Esophagus muscularis mucosa (tissue), 4 donors: ENCODE measurements at regions not wholly inside any gene's neighbourhood (a gene's known extent, or its start where the extent isn't known, plus 50 kb on each side); places are given as distances from the start of the nearest gene placed in this dataset.

Experiments used
- DNase-seq: peaks from one replicate; pipeline ENCODE4 v3.0.0-alpha.2; 2017; ENCODE audit errors: extremely low spot score
- H3K27ac ChIP-seq, 4 donors: fragments of 200-600 bp; sonication (generic); replicated peaks in 1 of 4; 1 replicate in 3 of 4; 2 replicates in 1 of 4; pipeline ENCODE4 v1.5.1; 2016 to 2019; ENCODE audit warnings: mild to moderate bottlenecking in 1 of 4
- H3K27me3 ChIP-seq, 4 donors: fragments of 200-600 bp; sonication (generic); one replicate each; pipeline versions ENCODE4 v1.5.1 to v1.6.0; 2016 to 2019
- H3K36me3 ChIP-seq, 4 donors: fragments of 200-600 bp; sonication (generic); one replicate each; pipeline ENCODE4 v1.5.1; 2016 to 2019
- H3K4me1 ChIP-seq, 4 donors: fragments of 200-600 bp; sonication (generic); one replicate each; pipeline ENCODE4 v1.5.1; 2016 to 2019
- H3K4me3 ChIP-seq, 4 donors: fragments of 200-600 bp; sonication (generic); 1 replicate in 2 of 4; 2 replicates in 2 of 4; pipeline ENCODE4 v1.5.1; 2016 to 2019; ENCODE audit warnings: mild to moderate bottlenecking in 4 of 4, moderate library complexity in 1 of 4
- H3K9me3 ChIP-seq, 4 donors: fragments of 200-600 bp; sonication (generic); 1 replicate in 3 of 4; 2 replicates in 1 of 4; pipeline ENCODE4 v1.5.1; 2016 to 2019
- CTCF ChIP-seq, 3 experiments: fragments of 200-600 bp in 2 of 3; fragments of 450-650 bp in 1 of 3; sonication (generic) in 2 of 3; IDR thresholded peaks; one replicate each; pipeline ENCODE4 v1.5.1; 2017 to 2019; ENCODE audit warnings: antibody characterized with exemption in 3 of 3, mild to moderate bottlenecking in 2 of 3, moderate library complexity in 1 of 3
- EP300 ChIP-seq: sonication (generic); formaldehyde crosslinking; IDR thresholded peaks from one replicate; pipeline ENCODE4 v1.6.1; 2017; ENCODE audit warnings: antibody characterized with exemption
- POLR2A ChIP-seq: fragments of 450-650 bp; IDR thresholded peaks from one replicate; pipeline ENCODE4 v1.6.1; 2017; ENCODE audit warnings: antibody characterized with exemption, moderate library complexity, mild to moderate bottlenecking, low read depth
- POLR2AphosphoS5 ChIP-seq, 2 donors: sonication (generic); formaldehyde crosslinking; IDR thresholded peaks; one replicate each; pipeline ENCODE4 v1.6.1; 2017; ENCODE audit warnings: antibody characterized with exemption in 2 of 2
- WGBS: methylation state at CpG from one replicate; pipeline ENCODE4 v1.1.5; 2018; 5-methylcytosine and 5-hydroxymethylcytosine counted together
- intact Hi-C: fragments of 100-400 bp; cut with DNase I; formaldehyde crosslinking; loops from one replicate; pipeline ENCODE4 v1.15.1; 2023

GRCh38 chr4:157882901-157883300 is 289.9 kb downstream of the GASK1B start:
- TF ChIP-seq POLR2AphosphoS5 (IDR thresholded peaks at IDR 0.05) (no peak), CTCF (IDR thresholded peaks at IDR 0.05) (no peak), POLR2A (no peak), EP300 (no peak)
- no peak for DNase-seq
- Histone ChIP-seq H3K27ac (no peak overlapping the region), H3K4me1 (no peaks in the 10 kb centered on the region), H3K4me3 (no peak overlapping the region), H3K9me3 (no peaks in the 10 kb centered on the region), H3K36me3 (no peaks in the 10 kb centered on the region), H3K27me3 (no peaks in the 10 kb centered on the region)
- intact Hi-C loops, result no loop called here

GRCh38 chr4:157880761-157881160 is 292.1 kb downstream of the GASK1B start:
- Histone ChIP-seq H3K36me3 (no peaks in the 10 kb centered on the region), H3K4me3 (no peak overlapping the region), H3K9me3 (no peaks in the 10 kb centered on the region), H3K27me3 (no peaks in the 10 kb centered on the region), H3K27ac (no peak overlapping the region), H3K4me1 (no peaks in the 10 kb centered on the region)
- DNase-seq, result no peak
- intact Hi-C loops, result no loop called here
- TF ChIP-seq CTCF (IDR thresholded peaks at IDR 0.05), result no peak
- no peak for TF ChIP-seq POLR2AphosphoS5 (IDR thresholded peaks at IDR 0.05)
- TF ChIP-seq POLR2A, result no peak
- no peak for TF ChIP-seq EP300
- WGBS, result 56% methylated on average over 2 of the region's 2 CpGs

GRCh38 chr4:157854819-157855218 is 318.0 kb downstream of the GASK1B start:
- no peak for DNase-seq
- TF ChIP-seq POLR2AphosphoS5 (IDR thresholded peaks at IDR 0.05) (no peak), EP300 (no peak), POLR2A (no peak), CTCF (IDR thresholded peaks at IDR 0.05) (no peak)
- 92% methylated on average over 5 of the region's 5 CpGs for WGBS
- intact Hi-C loops, result no loop called here
- H3K27ac ChIP-seq, result no peak overlapping the region
- H3K9me3 ChIP-seq, result no peaks in the 10 kb centered on the region
- H3K4me3 ChIP-seq, result no peak overlapping the region
- no peaks in the 10 kb centered on the region for H3K4me1 ChIP-seq
- H3K36me3 ChIP-seq, result no peaks in the 10 kb centered on the region
- H3K27me3 ChIP-seq, result no peaks in the 10 kb centered on the region

- no peak overlapping the region for H3K27ac ChIP-seq
- H3K27me3 ChIP-seq, result no peaks in the 10 kb centered on the region
- no peak for DNase-seq
- no peaks in the 10 kb centered on the region for H3K9me3 ChIP-seq
- no peak for TF ChIP-seq CTCF (IDR thresholded peaks at IDR 0.05)
- no peak for TF ChIP-seq POLR2AphosphoS5 (IDR thresholded peaks at IDR 0.05)
- TF ChIP-seq POLR2A, result no peak
- no peak for TF ChIP-seq EP300
- intact Hi-C loops, result no loop called here
- no peaks in the 10 kb centered on the region for H3K36me3 ChIP-seq
- H3K4me1 ChIP-seq, result no peaks in the 10 kb centered on the region
- no peak overlapping the region for H3K4me3 ChIP-seq
These were observed 332.2 kb downstream of the GASK1B start for GRCh38 chr4:157840648-157841047.

GRCh38 chr4:157840034-157840433 is 332.8 kb downstream of the GASK1B start:
- Histone ChIP-seq H3K4me3 (no peak overlapping the region), H3K9me3 (no peaks in the 10 kb centered on the region), H3K27me3 (no peaks in the 10 kb centered on the region), H3K27ac (no peak overlapping the region), H3K4me1 (no peaks in the 10 kb centered on the region), H3K36me3 (no peaks in the 10 kb centered on the region)
- WGBS, result 94% methylated on average over 1 of the region's 1 CpG
- TF ChIP-seq CTCF (IDR thresholded peaks at IDR 0.05) (no peak), POLR2A (no peak), EP300 (no peak), POLR2AphosphoS5 (IDR thresholded peaks at IDR 0.05) (no peak)
- intact Hi-C loops, result no loop called here
- no peak for DNase-seq
